OCI-LY3 (cell line): ENCODE measurements at regions not wholly inside any gene's neighbourhood (a gene's known extent, or its start where the extent isn't known, plus 50 kb on each side); places are given as distances from the start of the nearest gene placed in this dataset.

Experiments used
- EZH2phosphoT487 ChIP-seq: fragments of 200-600 bp; shearing (Covaris generic); IDR thresholded peaks from 2 replicates; pipeline ENCODE4 v1.6.1; 2018; ENCODE audit warnings: antibody characterized with exemption, mixed run types, low read depth
- TF ChIP-seq, protein P1 (sequence below): fragments of 200-600, 300-600 bp; sonication (generic); IDR thresholded peaks from 2 replicates; pipeline ENCODE4 v1.5.1; 2014; ENCODE audit warnings: antibody characterized with exemption, low read length, low read depth

DNA sequence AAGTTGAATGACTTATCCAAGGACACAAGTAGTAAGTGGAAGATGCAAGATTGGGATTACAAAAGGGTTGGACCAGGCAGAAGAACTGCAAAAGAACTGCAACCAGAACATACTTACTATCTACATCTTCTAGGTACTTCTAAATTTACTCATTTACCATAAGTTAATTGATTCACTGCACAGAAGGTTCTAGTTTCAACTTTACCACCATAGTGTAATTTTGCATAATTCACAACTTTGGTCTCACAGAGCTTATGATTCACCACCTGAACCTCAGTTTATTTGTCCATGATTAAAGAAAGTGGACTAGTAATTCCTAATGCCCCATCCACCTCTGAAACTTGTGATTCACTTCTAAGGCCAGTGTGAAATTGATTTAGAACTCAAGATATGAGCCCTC is 236.8 kb upstream of the UBE2E2 start:
- TF ChIP-seq, protein P1, sequence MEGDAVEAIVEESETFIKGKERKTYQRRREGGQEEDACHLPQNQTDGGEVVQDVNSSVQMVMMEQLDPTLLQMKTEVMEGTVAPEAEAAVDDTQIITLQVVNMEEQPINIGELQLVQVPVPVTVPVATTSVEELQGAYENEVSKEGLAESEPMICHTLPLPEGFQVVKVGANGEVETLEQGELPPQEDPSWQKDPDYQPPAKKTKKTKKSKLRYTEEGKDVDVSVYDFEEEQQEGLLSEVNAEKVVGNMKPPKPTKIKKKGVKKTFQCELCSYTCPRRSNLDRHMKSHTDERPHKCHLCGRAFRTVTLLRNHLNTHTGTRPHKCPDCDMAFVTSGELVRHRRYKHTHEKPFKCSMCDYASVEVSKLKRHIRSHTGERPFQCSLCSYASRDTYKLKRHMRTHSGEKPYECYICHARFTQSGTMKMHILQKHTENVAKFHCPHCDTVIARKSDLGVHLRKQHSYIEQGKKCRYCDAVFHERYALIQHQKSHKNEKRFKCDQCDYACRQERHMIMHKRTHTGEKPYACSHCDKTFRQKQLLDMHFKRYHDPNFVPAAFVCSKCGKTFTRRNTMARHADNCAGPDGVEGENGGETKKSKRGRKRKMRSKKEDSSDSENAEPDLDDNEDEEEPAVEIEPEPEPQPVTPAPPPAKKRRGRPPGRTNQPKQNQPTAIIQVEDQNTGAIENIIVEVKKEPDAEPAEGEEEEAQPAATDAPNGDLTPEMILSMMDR = no peak
- TF ChIP-seq EZH2phosphoT487 = no peak
